Sigmoid colon (tissue), 4 donors: ENCODE measurements at regions not wholly inside any gene's neighbourhood (a gene's known extent, or its start where the extent isn't known, plus 50 kb on each side); places are given as distances from the start of the nearest gene placed in this dataset.
"Not testable (repeated sequence)": the region's sequence is repeated elsewhere in the genome, so short reads cannot be mapped to it uniquely, and the experiment has no call there.

Source experiments
- POLR2AphosphoS5 ChIP-seq, 4 donors: sonication (generic); formaldehyde crosslinking; IDR thresholded peaks; one replicate each; pipeline ENCODE4 v1.6.1; 2017; ENCODE audit warnings: antibody characterized with exemption in 4 of 4
- TF ChIP-seq, protein P1 (sequence below), 4 experiments: fragments of 450-650 bp in 3 of 4; fragments of 200-600 bp in 1 of 4; IDR thresholded peaks; one replicate each; pipeline ENCODE4 v1.5.1; 2016 to 2019; ENCODE audit warnings: antibody characterized with exemption in 4 of 4, mild to moderate bottlenecking in 3 of 4, moderate library complexity in 2 of 4

- TF ChIP-seq POLR2AphosphoS5 (IDR thresholded peaks at IDR 0.05): not testable (repeated sequence)
- TF ChIP-seq, protein P1, sequence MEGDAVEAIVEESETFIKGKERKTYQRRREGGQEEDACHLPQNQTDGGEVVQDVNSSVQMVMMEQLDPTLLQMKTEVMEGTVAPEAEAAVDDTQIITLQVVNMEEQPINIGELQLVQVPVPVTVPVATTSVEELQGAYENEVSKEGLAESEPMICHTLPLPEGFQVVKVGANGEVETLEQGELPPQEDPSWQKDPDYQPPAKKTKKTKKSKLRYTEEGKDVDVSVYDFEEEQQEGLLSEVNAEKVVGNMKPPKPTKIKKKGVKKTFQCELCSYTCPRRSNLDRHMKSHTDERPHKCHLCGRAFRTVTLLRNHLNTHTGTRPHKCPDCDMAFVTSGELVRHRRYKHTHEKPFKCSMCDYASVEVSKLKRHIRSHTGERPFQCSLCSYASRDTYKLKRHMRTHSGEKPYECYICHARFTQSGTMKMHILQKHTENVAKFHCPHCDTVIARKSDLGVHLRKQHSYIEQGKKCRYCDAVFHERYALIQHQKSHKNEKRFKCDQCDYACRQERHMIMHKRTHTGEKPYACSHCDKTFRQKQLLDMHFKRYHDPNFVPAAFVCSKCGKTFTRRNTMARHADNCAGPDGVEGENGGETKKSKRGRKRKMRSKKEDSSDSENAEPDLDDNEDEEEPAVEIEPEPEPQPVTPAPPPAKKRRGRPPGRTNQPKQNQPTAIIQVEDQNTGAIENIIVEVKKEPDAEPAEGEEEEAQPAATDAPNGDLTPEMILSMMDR (IDR thresholded peaks at IDR 0.05): not testable (repeated sequence)
Observed at GRCh38 chr6:99722043-99722442, 115.4 kb downstream of the PRDM13 start.
